ENCODE measurements at regions not wholly inside any gene's neighbourhood (a gene's known extent, or its start where the extent isn't known, plus 50 kb on each side); places are given as distances from the start of the nearest gene placed in this dataset.

DNA sequence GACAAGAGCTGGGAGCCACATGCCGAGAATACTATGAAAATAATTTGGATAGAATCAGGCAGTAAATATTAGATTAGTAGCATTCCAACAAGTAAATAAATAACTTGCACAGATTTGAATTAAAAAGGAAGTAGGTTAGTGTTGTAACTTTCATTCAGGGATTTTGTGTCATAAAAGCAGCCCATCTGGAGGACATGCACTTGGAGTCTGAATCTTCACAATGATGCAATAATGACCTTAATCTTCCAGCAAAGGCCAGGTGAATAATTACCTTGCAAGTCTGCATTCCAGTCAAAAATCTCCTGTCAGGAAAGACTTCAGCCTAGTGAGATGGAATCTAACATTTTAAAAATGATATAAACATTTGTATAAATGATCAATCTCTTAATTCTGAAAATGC, 518.1 kb downstream of the KCNJ2 start:
- TF ChIP-seq, protein P1, sequence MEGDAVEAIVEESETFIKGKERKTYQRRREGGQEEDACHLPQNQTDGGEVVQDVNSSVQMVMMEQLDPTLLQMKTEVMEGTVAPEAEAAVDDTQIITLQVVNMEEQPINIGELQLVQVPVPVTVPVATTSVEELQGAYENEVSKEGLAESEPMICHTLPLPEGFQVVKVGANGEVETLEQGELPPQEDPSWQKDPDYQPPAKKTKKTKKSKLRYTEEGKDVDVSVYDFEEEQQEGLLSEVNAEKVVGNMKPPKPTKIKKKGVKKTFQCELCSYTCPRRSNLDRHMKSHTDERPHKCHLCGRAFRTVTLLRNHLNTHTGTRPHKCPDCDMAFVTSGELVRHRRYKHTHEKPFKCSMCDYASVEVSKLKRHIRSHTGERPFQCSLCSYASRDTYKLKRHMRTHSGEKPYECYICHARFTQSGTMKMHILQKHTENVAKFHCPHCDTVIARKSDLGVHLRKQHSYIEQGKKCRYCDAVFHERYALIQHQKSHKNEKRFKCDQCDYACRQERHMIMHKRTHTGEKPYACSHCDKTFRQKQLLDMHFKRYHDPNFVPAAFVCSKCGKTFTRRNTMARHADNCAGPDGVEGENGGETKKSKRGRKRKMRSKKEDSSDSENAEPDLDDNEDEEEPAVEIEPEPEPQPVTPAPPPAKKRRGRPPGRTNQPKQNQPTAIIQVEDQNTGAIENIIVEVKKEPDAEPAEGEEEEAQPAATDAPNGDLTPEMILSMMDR (IDR thresholded peaks at IDR 0.05) = no peak
- no peak for TF ChIP-seq EP300 (IDR thresholded peaks at IDR 0.05)
- no peak for TF ChIP-seq POLR2A (IDR thresholded peaks at IDR 0.05)

All from ovary (tissue), 3 donors.